Mucosa of descending colon (tissue), 3 donors: ENCODE measurements at regions not wholly inside any gene's neighbourhood (a gene's known extent, or its start where the extent isn't known, plus 50 kb on each side); places are given as distances from the start of the nearest gene placed in this dataset.

ENCODE experiments used
- ATAC-seq: fragments of 200-7000 bp; cut with Tn5 transposase; one replicate; pipeline ENCODE4 v1.9.1; 2020; ENCODE audit warnings: mild to moderate bottlenecking, moderate library complexity
- DNase-seq, 3 donors: peaks; one replicate each; pipeline ENCODE4 v3.0.0-alpha.2; 2020
- H3K36me3 ChIP-seq: fragments of 200-600 bp; one replicate; pipeline ENCODE4 v1.8.0; 2021; ENCODE audit warnings: low read depth, mild to moderate bottlenecking
- H3K4me1 ChIP-seq: fragments of 200-600 bp; one replicate; pipeline ENCODE4 v1.8.0; 2021; ENCODE audit warnings: low read depth, mild to moderate bottlenecking
- H3K4me3 ChIP-seq: fragments of 200-600 bp; one replicate; pipeline ENCODE4 v1.8.0; 2021; ENCODE audit warnings: mild to moderate bottlenecking
- H3K9me3 ChIP-seq: fragments of 200-600 bp; one replicate; pipeline ENCODE4 v1.8.0; 2021; ENCODE audit warnings: mild to moderate bottlenecking
- intact Hi-C, 2 donors: fragments of 100-400 bp; cut with DNase I in 1 of 2; cut with micrococcal nuclease in 1 of 2; formaldehyde crosslinking; loops; one replicate each; pipeline versions ENCODE4 v1.11.0 to v1.11.1; 2022; cut with DNase I, micrococcal nuclease
- TF ChIP-seq, protein P1 (sequence below): fragments of 200-600 bp; IDR thresholded peaks from one replicate; pipeline ENCODE4 v1.8.0; 2022; ENCODE audit warnings: antibody characterized with exemption, mild to moderate bottlenecking
- donor health status: DM: no; HTN: no; CAD: no; lungs with moderate emphysema.
- donor health status: DM: no; HTN: no; CAD: no.
- donor health status: DM: no; HTN: yes; CAD: no.

DNA sequence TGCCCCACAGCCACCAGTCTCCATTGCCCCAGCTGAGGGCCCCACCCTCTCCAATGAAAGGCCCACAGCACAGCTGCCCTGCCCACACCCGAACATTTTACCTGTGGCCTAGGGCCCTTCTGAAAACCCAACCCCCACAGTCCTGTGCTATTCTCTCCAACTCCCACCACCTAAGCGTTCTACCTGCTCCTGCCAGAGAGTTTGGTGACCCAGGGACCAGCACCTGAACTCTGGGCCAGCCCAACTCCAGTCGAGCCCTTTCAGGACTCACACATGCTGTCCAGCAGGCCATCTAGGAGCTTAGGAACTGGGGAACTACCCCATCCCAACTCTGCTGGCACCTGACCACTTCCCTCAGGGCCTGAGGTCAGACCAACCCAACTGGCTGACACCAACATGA lies 562.3 kb downstream of the DNAH5 start:
- peaks cover 25% of the 10 kb centered on the region for H3K9me3 ChIP-seq
- TF ChIP-seq, protein P1, sequence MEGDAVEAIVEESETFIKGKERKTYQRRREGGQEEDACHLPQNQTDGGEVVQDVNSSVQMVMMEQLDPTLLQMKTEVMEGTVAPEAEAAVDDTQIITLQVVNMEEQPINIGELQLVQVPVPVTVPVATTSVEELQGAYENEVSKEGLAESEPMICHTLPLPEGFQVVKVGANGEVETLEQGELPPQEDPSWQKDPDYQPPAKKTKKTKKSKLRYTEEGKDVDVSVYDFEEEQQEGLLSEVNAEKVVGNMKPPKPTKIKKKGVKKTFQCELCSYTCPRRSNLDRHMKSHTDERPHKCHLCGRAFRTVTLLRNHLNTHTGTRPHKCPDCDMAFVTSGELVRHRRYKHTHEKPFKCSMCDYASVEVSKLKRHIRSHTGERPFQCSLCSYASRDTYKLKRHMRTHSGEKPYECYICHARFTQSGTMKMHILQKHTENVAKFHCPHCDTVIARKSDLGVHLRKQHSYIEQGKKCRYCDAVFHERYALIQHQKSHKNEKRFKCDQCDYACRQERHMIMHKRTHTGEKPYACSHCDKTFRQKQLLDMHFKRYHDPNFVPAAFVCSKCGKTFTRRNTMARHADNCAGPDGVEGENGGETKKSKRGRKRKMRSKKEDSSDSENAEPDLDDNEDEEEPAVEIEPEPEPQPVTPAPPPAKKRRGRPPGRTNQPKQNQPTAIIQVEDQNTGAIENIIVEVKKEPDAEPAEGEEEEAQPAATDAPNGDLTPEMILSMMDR: no peak
- H3K4me3 ChIP-seq: no peak overlapping the region
- no peaks in the 10 kb centered on the region for H3K4me1 ChIP-seq
- ATAC-seq (no peak), DNase-seq (peak in 1 of 3 donors; percentile 17)
- H3K36me3 ChIP-seq: no peaks in the 10 kb centered on the region
- intact Hi-C loops: no loop called here

GRCh38 chr5:13378091-13378490 lies 566.4 kb downstream of the DNAH5 start:
- H3K36me3 ChIP-seq: no peaks in the 10 kb centered on the region
- intact Hi-C loops: no loop called here
- H3K4me3 ChIP-seq: no peak overlapping the region
- no peak for DNase-seq
- peaks cover 13% of the 10 kb centered on the region for H3K9me3 ChIP-seq
- no peaks in the 10 kb centered on the region for H3K4me1 ChIP-seq
- ATAC-seq: no peak
- TF ChIP-seq, protein P1: no peak

GRCh38 chr5:13359344-13359743 lies 585.1 kb downstream of the DNAH5 start:
- no peaks in the 10 kb centered on the region for H3K4me1 ChIP-seq
- ATAC-seq: no peak

GRCh38 chr5:13358342-13358741 lies 586.1 kb downstream of the DNAH5 start:
- TF ChIP-seq, protein P1: no peak
- no peak for ATAC-seq
- Histone ChIP-seq H3K9me3 (peaks cover 8% of the 10 kb centered on the region), H3K4me1 (no peaks in the 10 kb centered on the region), H3K36me3 (no peaks in the 10 kb centered on the region), H3K4me3 (no peak overlapping the region)
- intact Hi-C loops: no loop called here
- DNase-seq: no peak

More at GRCh38 chr5:13359344-13359743, 585.1 kb downstream of the DNAH5 start:
- intact Hi-C loops: no loop called here
- peaks cover 11% of the 10 kb centered on the region for H3K9me3 ChIP-seq
- no peak overlapping the region for H3K4me3 ChIP-seq
- no peaks in the 10 kb centered on the region for H3K36me3 ChIP-seq
- TF ChIP-seq, protein P1: no peak
- DNase-seq: no peak

GRCh38 chr5:13357929-13358328 lies 586.6 kb downstream of the DNAH5 start:
- intact Hi-C loops: no loop called here
- ATAC-seq: no peak

More at GRCh38 chr5:13357929-13358328, 586.6 kb downstream of the DNAH5 start:
- Histone ChIP-seq H3K36me3 (no peaks in the 10 kb centered on the region), H3K4me3 (no peak overlapping the region), H3K9me3 (peaks cover 8% of the 10 kb centered on the region), H3K4me1 (no peaks in the 10 kb centered on the region)
- TF ChIP-seq, protein P1: no peak
- no peak for DNase-seq
